ENCODE measurements at regions not wholly inside any gene's neighbourhood (a gene's known extent, or its start where the extent isn't known, plus 50 kb on each side); places are given as distances from the start of the nearest gene placed in this dataset.
A peak's percentile ranks its signal among the peaks of the same experiment; 100 is the strongest.
"Not testable (repeated sequence)": the region's sequence is repeated elsewhere in the genome, so short reads cannot be mapped to it uniquely, and the experiment has no call there.

DNA sequence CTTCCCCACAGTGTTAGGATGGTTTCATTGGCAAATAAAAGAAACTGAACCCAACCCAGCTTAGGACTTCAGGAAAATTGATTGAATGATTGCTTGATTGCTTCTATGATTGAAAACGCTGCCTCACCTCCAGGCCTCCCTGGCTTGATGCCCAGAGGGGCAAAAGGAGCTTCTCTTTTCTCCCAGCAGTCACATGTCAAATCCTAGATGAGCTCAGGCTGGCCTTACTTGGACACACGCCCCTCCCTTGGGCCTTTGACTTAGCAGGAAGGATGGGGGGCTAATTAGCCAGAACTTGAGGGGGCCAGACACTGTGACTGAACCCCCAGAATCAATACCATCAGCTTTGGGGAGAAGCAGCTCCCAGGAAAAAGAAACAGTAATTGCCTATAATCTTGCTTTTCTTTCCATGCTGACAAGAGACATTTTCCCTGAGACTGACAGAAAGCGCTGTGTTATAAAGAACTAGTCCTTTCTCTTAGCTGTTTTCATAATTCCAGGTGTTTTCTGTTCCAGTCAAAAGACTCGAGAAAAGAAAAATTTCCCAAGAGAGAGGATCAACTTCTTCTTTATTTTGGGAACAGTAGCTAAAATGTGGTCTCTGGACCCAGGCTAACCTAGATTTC lies 50.8 kb upstream of the ATP5PO start (continued):
- no peak for TF ChIP-seq BACH1 (IDR thresholded peaks at IDR 0.05; ENCODE audit: borderline replicate concordance)
- TF ChIP-seq USF1 (IDR thresholded peaks at IDR 0.05; ENCODE audit: borderline replicate concordance, extremely low read length, insufficient read depth, low read depth, low read length), result no peak
- no peak for TF ChIP-seq GABPA (IDR thresholded peaks at IDR 0.05; ENCODE audit: low read depth)
- no peak for TF ChIP-seq MAX (IDR thresholded peaks at IDR 0.05; ENCODE audit: low read depth, low read length)

DNA sequence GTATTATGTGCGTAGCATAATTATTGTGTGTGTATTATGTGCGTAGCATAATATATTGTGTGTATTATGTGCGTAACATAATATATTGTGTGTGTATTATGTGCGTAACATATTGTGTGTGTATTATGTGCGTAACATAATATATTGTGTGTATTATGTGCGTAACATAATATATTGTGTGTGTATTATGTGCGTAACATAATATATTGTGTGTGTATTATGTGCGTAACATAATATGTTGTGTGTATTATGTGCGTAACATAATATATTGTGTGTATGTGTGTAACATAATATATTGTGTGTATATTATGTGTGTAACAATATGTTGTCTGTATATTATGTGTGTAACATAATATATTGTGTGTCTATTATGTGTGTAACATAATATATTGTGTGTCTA lies 50.1 kb upstream of the ATP5PO start:
- ATAC-seq; H3K4me2 ChIP-seq (ENCODE audit: control insufficient read depth, insufficient read depth); H3K36me3 ChIP-seq (ENCODE audit: control insufficient read depth in 2 of 2, insufficient read depth in 2 of 2, low read length in 1 of 2); in situ Hi-C loops (cut with MboI); H3K4me1 ChIP-seq (ENCODE audit: control insufficient read depth, insufficient read depth, low read length); H3K27me3 ChIP-seq (replicated peaks in 1 of 2; ENCODE audit: control insufficient read depth in 2 of 2, insufficient read depth in 2 of 2, low read length in 1 of 2); intact Hi-C loops (cut with micrococcal nuclease; ENCODE audit: unreplicated experiment); FAIRE-seq; CTCF ChIA-PET; DNase-seq (ENCODE audit: low read depth, low spot score); H2AFZ ChIP-seq (ENCODE audit: control insufficient read depth, low read depth, low read length); H3K79me2 ChIP-seq (ENCODE audit: control insufficient read depth, insufficient read depth, low read length); H3K9ac ChIP-seq (ENCODE audit: control insufficient read depth, insufficient read depth, low read length); BruUV-seq (replicated peaks); H3K4me3 ChIP-seq; H3K27ac ChIP-seq (ENCODE audit: control insufficient read depth, insufficient read depth); H4K20me1 ChIP-seq (ENCODE audit: control insufficient read depth, insufficient read depth); H3K9me3 ChIP-seq (replicated peaks; ENCODE audit: control insufficient read depth, insufficient read depth, low read length): not testable (repeated sequence)
- ChIA-PET RAD21 (ENCODE audit: unreplicated experiment) (interaction anchor here (14.7 kb wide), 1 partner anchor 16 kb away, joined by 182 read pairs; no protein-coding TSS in a partner anchor), POLR2A (interaction anchor here (0.8 to 1.5 kb wide), 3 partner anchors 9 to 16 kb away, joined by 4 to 6 read pairs (median 4); no protein-coding TSS in a partner anchor), SMC1A (ENCODE audit: uncharacterized antibody, unreplicated experiment) (interaction anchor here (1.1 to 16.4 kb wide), 4 partner anchors 10 to 51 kb away, joined by 3 to 290 read pairs (median 4); no protein-coding TSS in a partner anchor)
- WGBS (ENCODE audit: insufficient coverage, insufficient replicate concordance, low lambda C conversion rate, missing lambda C conversion rate), result 96% methylated on average over 9 of the region's 9 CpGs
- TF ChIP-seq, protein P1, sequence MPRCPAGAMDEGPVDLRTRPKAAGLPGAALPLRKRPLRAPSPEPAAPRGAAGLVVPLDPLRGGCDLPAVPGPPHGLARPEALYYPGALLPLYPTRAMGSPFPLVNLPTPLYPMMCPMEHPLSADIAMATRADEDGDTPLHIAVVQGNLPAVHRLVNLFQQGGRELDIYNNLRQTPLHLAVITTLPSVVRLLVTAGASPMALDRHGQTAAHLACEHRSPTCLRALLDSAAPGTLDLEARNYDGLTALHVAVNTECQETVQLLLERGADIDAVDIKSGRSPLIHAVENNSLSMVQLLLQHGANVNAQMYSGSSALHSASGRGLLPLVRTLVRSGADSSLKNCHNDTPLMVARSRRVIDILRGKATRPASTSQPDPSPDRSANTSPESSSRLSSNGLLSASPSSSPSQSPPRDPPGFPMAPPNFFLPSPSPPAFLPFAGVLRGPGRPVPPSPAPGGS (IDR thresholded peaks at IDR 0.05; ENCODE audit: borderline replicate concordance, insufficient read depth, low read depth, low read length, poor library complexity, severe bottlenecking), result peak; percentile 51

Data from GM12878 (cell line).